ENCODE measurements at regions not wholly inside any gene's neighbourhood (a gene's known extent, or its start where the extent isn't known, plus 50 kb on each side); places are given as distances from the start of the nearest gene placed in this dataset.

DNA sequence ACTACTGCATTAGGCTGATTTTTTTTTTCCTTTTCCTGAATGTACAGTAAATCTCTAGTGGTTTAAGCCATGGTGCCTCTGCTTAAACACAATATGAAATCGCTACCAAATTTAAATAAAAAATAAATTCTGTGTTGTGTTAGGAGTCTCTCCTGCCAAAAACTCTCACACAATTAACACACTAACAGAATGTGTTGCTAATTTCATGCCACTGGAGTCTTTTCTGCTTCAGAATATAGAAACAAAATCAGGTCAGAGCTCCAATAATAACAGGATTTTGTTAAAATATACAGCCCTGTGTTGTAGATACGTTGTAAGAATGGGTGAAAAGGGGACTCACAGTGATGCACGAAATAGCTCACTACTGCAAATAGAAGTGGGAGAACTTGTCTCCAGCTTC lies 398.8 kb downstream of the ZSWIM6 start:
- TF ChIP-seq CTCF (IDR thresholded peaks at IDR 0.05; ENCODE audit: low read depth, low read length, missing input control) (no peak), ATF3 (IDR thresholded peaks at IDR 0.05) (no peak), JUND (IDR thresholded peaks at IDR 0.05) (no peak), TAF1 (conservative IDR thresholded peaks at IDR 0.05) (no peak), ZBTB33 (IDR thresholded peaks at IDR 0.05) (no peak)
